ENCODE measurements at regions not wholly inside any gene's neighbourhood (a gene's known extent, or its start where the extent isn't known, plus 50 kb on each side); places are given as distances from the start of the nearest gene placed in this dataset.
"Not testable (repeated sequence)": the region's sequence is repeated elsewhere in the genome, so short reads cannot be mapped to it uniquely, and the experiment has no call there.

DNA sequence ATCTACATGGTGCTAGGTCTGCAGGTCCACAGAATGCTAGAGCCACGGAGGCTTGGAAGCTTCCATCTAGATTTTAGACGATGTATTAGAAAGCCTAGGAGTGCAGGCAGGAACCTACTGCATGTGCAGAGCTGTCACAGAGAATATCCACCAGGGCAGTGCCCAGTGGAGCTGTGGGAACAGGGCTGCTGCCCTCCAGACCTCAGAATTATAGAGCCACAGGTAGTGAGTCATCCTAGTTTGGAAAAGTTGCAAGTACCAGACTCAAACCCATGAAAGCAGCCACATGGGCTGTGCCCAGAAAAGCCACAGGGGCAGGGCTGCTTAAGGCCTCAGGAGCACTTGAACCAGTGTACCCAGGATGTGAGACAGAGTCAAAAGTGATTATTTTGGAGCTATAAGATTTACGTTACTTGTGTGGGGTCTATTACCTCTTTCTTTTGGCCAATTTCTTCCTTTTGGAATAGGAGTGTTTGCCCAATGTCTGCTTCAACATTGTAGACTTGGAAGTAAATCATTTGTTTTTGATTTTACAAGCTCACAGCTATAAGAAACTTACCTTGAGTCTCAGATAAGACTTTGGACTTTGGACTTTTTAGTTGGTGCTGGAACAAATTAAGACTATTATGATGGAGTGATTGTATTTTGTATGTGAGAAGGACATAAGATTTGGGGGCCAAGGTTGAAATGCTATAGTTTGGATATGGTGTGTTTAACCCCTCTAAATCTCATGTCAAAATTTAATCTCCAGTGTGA lies 143.5 kb upstream of the CHRDL1 start:
- TF ChIP-seq, protein P1, sequence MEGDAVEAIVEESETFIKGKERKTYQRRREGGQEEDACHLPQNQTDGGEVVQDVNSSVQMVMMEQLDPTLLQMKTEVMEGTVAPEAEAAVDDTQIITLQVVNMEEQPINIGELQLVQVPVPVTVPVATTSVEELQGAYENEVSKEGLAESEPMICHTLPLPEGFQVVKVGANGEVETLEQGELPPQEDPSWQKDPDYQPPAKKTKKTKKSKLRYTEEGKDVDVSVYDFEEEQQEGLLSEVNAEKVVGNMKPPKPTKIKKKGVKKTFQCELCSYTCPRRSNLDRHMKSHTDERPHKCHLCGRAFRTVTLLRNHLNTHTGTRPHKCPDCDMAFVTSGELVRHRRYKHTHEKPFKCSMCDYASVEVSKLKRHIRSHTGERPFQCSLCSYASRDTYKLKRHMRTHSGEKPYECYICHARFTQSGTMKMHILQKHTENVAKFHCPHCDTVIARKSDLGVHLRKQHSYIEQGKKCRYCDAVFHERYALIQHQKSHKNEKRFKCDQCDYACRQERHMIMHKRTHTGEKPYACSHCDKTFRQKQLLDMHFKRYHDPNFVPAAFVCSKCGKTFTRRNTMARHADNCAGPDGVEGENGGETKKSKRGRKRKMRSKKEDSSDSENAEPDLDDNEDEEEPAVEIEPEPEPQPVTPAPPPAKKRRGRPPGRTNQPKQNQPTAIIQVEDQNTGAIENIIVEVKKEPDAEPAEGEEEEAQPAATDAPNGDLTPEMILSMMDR (IDR thresholded peaks at IDR 0.05; ENCODE audit: extremely low read depth, insufficient read depth, missing control alignments), result no peak
- in situ Hi-C loops (cut with MboI; ENCODE audit: low pct_unique_long_range_greater_than_20kb, low sequenced_read_pairs, unreplicated experiment), result no loop called here
- DNase-seq (ENCODE audit: low spot score), result no peak

DNA sequence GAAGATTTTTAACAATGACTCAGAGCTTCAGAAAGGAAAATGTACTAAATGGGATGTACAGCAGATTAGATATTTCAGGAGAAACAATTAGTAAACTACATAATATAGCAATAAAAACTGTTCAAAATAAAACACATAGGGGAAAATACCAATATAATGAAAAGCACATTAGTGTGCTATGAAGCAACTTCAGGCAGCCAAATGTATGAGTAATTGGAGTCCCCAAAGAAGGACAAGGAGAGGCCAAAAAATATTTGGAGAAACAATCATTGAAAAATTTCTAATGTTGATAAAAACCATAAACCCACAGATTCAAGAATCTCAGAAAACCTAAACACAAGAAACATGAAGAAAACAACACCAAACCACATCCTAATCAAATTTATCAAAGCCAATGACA lies 129.3 kb upstream of the CHRDL1 start:
- TF ChIP-seq, protein P1 (IDR thresholded peaks at IDR 0.05; ENCODE audit: extremely low read depth, insufficient read depth, missing control alignments), result no peak
- in situ Hi-C loops (cut with MboI; ENCODE audit: low pct_unique_long_range_greater_than_20kb, low sequenced_read_pairs, unreplicated experiment), result no loop called here
- DNase-seq (ENCODE audit: low spot score), result no peak

DNA sequence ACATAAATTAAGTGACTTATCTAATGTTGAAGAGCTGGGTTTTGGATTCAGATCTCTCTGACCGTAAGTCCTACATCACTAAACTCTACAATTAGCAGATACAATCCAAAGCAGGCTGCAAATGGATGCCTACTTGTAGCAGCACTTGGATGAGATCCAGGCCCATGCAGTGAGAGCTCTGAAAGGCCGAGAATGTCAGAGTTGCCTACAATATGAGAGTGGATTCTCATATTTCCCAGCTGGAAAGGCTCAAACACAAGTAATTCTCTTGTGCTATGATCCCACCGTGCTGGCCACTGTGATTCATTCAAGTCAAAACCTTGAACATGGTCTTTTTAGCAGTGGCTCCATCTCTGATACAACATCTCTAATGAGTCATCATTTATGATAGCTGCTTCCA lies 125.4 kb upstream of the CHRDL1 start:
- no peak for DNase-seq (ENCODE audit: low spot score)
- TF ChIP-seq, protein P1 (IDR thresholded peaks at IDR 0.05; ENCODE audit: extremely low read depth, insufficient read depth, missing control alignments), result no peak
- in situ Hi-C loops (cut with MboI; ENCODE audit: low pct_unique_long_range_greater_than_20kb, low sequenced_read_pairs, unreplicated experiment), result no loop called here

DNA sequence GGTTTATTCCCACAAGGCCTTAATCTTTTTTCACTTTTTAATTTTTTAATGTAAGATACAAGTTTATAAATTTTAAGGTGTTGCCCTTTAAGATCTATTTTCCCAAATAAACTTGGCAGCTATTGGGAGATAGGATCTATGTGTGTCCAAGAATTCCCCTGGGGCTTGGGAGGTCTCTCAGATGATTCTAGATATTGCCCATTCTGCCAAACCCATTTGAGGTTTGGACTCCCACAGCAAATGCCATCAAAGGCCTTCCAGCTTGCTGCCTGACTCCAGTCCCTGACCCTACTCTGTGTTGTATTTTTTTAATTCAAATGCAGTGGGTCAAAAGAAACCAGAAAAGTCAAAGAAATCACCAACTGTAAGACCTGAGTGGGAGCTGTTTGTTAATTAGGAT lies 120.0 kb upstream of the CHRDL1 start:
- in situ Hi-C loops (cut with MboI; ENCODE audit: low pct_unique_long_range_greater_than_20kb, low sequenced_read_pairs, unreplicated experiment), result no loop called here
- TF ChIP-seq, protein P1 (IDR thresholded peaks at IDR 0.05; ENCODE audit: extremely low read depth, insufficient read depth, missing control alignments), result no peak
- no peak for DNase-seq (ENCODE audit: low spot score)

DNA sequence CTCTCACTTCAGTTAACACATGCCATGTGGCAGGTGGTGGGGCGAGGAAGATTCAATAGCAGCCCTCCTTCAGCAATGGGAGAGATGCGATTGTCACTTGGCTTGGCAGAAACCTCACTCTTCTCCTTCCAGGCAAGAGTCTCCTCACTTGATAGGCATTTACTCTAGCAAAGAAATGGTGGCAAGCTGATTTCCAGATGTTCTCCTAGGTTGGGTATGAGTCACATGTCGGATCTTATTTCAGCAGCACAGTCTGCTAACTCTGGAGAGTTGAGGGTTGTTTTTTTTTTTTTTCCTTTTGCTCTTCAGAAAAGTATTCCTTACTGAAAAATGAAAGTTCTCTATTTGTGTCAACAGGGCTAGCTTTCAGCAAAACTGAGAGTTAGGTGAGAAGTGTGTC lies 119.5 kb upstream of the CHRDL1 start:
- TF ChIP-seq, protein P1 (IDR thresholded peaks at IDR 0.05; ENCODE audit: extremely low read depth, insufficient read depth, missing control alignments), result no peak
- in situ Hi-C loops (cut with MboI; ENCODE audit: low pct_unique_long_range_greater_than_20kb, low sequenced_read_pairs, unreplicated experiment), result no loop called here
- no peak for DNase-seq (ENCODE audit: low spot score)

DNA sequence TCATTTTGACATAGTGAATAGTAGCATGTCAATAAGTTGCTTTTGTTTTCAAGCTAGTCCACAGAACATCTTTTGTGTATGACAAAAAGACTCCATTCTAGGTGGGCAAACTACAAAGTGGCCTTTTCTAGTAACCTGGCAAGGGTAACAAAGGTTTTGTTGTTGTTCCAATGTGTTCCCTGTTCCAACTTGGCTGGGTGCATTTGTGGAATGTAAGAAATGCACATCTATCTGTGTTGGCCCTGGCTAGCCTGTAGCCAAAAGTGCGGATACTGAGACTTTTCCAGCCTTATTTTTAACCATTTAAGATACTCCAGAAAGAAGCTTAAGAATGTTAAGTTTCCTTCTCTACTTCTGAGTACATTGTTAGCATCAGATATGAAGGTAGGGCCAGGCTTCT lies 118.7 kb upstream of the CHRDL1 start:
- in situ Hi-C loops (cut with MboI; ENCODE audit: low pct_unique_long_range_greater_than_20kb, low sequenced_read_pairs, unreplicated experiment), result no loop called here
- DNase-seq (ENCODE audit: low spot score), result no peak
- TF ChIP-seq, protein P1 (IDR thresholded peaks at IDR 0.05; ENCODE audit: extremely low read depth, insufficient read depth, missing control alignments), result no peak

DNA sequence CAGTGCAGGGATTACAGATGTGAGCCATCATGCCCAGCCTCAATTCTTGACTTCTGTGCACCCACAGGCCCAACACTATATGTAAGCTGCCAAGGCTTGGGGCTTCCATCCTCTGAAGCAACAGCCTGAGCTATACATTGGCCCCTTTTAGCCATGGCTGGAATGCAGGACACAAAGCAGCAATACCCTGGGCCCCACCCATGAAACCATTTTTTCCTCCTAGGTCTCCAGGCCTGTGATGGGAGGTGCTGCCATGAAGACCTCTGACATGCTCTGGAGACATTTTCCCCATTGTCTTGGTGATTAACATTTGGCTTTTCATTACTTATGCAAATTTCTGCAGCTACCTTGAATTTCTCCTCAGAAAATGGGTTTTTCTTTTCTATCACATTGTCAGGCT lies 109.1 kb upstream of the CHRDL1 start:
- in situ Hi-C loops (cut with MboI; ENCODE audit: low pct_unique_long_range_greater_than_20kb, low sequenced_read_pairs, unreplicated experiment); DNase-seq (ENCODE audit: low spot score): not testable (repeated sequence)
